ENCODE measurements at regions not wholly inside any gene's neighbourhood (a gene's known extent, or its start where the extent isn't known, plus 50 kb on each side); places are given as distances from the start of the nearest gene placed in this dataset.

DNA sequence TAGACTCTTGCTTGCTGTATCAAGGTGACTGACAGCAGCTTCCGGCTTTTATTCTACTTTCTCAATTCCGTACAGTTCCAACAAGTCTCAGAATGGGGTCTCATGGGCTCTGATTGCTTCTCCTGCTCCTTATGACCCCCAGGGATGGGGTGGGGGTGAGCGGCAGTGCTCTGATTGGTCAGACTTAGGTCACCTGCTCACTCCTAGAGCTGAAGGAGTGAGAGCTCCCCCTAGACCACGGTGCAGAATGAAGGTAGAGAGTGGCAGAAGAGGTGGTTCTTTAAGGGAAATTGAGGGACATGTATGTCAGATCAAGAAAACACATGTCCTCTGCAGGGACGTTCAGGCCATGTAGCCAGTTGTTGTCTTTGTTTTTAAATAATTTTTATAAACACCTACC is 115.2 kb downstream of the C9orf152 start:
- TF ChIP-seq, protein P1, sequence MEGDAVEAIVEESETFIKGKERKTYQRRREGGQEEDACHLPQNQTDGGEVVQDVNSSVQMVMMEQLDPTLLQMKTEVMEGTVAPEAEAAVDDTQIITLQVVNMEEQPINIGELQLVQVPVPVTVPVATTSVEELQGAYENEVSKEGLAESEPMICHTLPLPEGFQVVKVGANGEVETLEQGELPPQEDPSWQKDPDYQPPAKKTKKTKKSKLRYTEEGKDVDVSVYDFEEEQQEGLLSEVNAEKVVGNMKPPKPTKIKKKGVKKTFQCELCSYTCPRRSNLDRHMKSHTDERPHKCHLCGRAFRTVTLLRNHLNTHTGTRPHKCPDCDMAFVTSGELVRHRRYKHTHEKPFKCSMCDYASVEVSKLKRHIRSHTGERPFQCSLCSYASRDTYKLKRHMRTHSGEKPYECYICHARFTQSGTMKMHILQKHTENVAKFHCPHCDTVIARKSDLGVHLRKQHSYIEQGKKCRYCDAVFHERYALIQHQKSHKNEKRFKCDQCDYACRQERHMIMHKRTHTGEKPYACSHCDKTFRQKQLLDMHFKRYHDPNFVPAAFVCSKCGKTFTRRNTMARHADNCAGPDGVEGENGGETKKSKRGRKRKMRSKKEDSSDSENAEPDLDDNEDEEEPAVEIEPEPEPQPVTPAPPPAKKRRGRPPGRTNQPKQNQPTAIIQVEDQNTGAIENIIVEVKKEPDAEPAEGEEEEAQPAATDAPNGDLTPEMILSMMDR (IDR thresholded peaks at IDR 0.05; ENCODE audit: poor library complexity), result no peak
- TF ChIP-seq EZH2phosphoT487 (IDR thresholded peaks at IDR 0.05; ENCODE audit: low read depth, severe bottlenecking, unreplicated experiment) (no peak), EZH2 (IDR thresholded peaks at IDR 0.05; ENCODE audit: borderline replicate concordance) (no peak)
- H3K9me3 ChIP-seq (ENCODE audit: low read depth), result no peaks in the 10 kb centered on the region
- DNase-seq (ENCODE audit: low spot score), result no peak
- no peaks in the 10 kb centered on the region for H3K27me3 ChIP-seq
- H4K20me1 ChIP-seq (ENCODE audit: insufficient read depth, poor library complexity, severe bottlenecking), result peaks cover 1% of the 10 kb centered on the region
- H3K79me2 ChIP-seq, result peaks cover 6% of the 10 kb centered on the region
- H3K4me1 ChIP-seq (ENCODE audit: insufficient read depth), result peaks cover 7% of the 10 kb centered on the region
- no peaks in the 10 kb centered on the region for H3K9me2 ChIP-seq (replicated peaks; ENCODE audit: insufficient read depth)
- 92% methylated on average over 5 of the region's 5 CpGs for WGBS (ENCODE audit: low lambda C conversion rate, missing lambda C conversion rate)
- H3K36me3 ChIP-seq (replicated peaks; ENCODE audit: insufficient read depth, low read depth), result no peaks in the 10 kb centered on the region
- no peak overlapping the region for H2AFZ ChIP-seq
- H3K4me3 ChIP-seq, result no peak overlapping the region
- no peak overlapping the region for H3K27ac ChIP-seq
- no peak overlapping the region for H3K4me2 ChIP-seq

DNA sequence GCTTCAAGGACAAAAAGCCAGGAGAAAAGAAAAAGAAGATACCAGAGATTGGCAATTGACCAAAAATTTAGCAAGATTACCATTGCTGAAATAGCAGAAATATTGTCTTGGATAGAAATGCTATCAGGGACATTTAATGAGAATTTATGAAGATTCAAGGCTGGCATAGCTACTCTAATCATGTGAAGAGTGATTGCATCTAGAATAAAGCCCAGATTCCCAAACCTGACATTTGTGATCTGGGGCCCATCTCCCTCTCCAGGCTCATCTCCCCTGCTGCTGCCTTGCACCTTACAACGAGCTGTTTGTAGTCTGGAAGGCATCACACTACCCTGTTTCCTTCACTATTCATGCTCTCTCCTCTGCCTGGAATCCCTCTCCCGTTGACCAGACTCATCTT is 114.5 kb downstream of the C9orf152 start:
- H4K20me1 ChIP-seq (ENCODE audit: insufficient read depth, poor library complexity, severe bottlenecking), result no peaks in the 10 kb centered on the region
- no peak overlapping the region for H3K4me2 ChIP-seq
- no peaks in the 10 kb centered on the region for H3K9me2 ChIP-seq (replicated peaks; ENCODE audit: insufficient read depth)
- 47% methylated on average over 2 of the region's 2 CpGs for WGBS (ENCODE audit: low lambda C conversion rate, missing lambda C conversion rate)
- H3K27ac ChIP-seq, result no peak overlapping the region
- H3K27me3 ChIP-seq, result no peaks in the 10 kb centered on the region
- H3K36me3 ChIP-seq (replicated peaks; ENCODE audit: insufficient read depth, low read depth), result no peaks in the 10 kb centered on the region
- H3K4me3 ChIP-seq, result no peak overlapping the region
- H3K4me1 ChIP-seq (ENCODE audit: insufficient read depth), result peaks cover 7% of the 10 kb centered on the region
- H3K9me3 ChIP-seq (ENCODE audit: low read depth), result no peaks in the 10 kb centered on the region
- DNase-seq (ENCODE audit: low spot score), result no peak
- peaks cover 8% of the 10 kb centered on the region for H3K79me2 ChIP-seq
- H2AFZ ChIP-seq, result no peak overlapping the region
- TF ChIP-seq EZH2 (IDR thresholded peaks at IDR 0.05; ENCODE audit: borderline replicate concordance) (no peak), EZH2phosphoT487 (IDR thresholded peaks at IDR 0.05; ENCODE audit: low read depth, severe bottlenecking, unreplicated experiment) (no peak)
- TF ChIP-seq, protein P1 (IDR thresholded peaks at IDR 0.05; ENCODE audit: poor library complexity), result no peak

DNA sequence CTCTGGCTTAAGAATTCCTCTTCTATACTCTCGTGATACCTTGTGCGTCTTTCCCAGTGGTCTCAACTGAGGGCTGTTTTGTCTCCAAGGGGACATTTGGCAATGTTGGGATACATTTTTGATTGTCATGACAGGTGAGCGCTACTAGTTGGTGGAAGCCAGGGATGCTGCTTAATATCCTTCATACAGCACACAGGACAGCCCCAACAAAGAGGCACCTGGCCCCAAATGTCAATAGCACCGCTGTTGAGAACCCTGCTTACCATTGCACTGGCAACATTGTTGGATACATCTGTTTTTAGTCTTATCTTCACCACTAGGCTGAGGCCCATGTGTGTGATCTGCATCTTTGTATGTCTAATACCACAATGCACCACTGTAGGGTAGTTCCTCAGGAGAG is 114.1 kb downstream of the C9orf152 start:
- Histone ChIP-seq H4K20me1 (ENCODE audit: insufficient read depth, poor library complexity, severe bottlenecking) (no peaks in the 10 kb centered on the region), H3K27me3 (no peaks in the 10 kb centered on the region), H3K4me2 (no peak overlapping the region), H3K9me2 (replicated peaks; ENCODE audit: insufficient read depth) (no peaks in the 10 kb centered on the region), H3K4me1 (ENCODE audit: insufficient read depth) (peaks cover 7% of the 10 kb centered on the region), H2AFZ (no peak overlapping the region), H3K9me3 (ENCODE audit: low read depth) (no peaks in the 10 kb centered on the region), H3K4me3 (no peak overlapping the region), H3K27ac (no peak overlapping the region), H3K79me2 (peaks cover 8% of the 10 kb centered on the region), H3K36me3 (replicated peaks; ENCODE audit: insufficient read depth, low read depth) (no peaks in the 10 kb centered on the region)
- 79% methylated on average over 4 of the region's 4 CpGs for WGBS (ENCODE audit: low lambda C conversion rate, missing lambda C conversion rate)
- DNase-seq (ENCODE audit: low spot score), result no peak
- TF ChIP-seq, protein P1 (IDR thresholded peaks at IDR 0.05; ENCODE audit: poor library complexity), result no peak
- TF ChIP-seq EZH2phosphoT487 (IDR thresholded peaks at IDR 0.05; ENCODE audit: low read depth, severe bottlenecking, unreplicated experiment), result no peak
- no peak for TF ChIP-seq EZH2 (IDR thresholded peaks at IDR 0.05; ENCODE audit: borderline replicate concordance)

DNA sequence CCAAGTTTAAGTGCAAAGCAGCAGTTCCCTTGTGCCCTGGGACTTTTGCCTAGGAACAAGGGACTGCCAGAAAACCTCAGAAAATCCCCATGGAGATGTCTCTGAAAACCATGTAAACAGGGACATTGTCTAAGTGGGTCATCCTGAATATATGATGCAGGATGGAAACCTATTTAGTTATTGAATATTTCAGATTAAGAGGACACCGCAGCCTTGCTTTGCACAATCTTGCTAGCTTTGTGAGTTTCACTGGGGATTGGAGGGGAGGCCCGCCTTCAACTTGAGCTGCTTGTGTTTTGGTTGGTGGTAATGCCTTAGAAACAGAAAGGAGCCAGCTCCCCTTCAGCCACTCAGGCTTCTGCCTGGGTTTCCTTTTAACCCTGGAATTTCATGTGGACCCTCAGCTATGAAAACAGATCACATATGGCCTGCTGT is 112.8 kb downstream of the C9orf152 start:
- 84% methylated on average over 2 of the region's 2 CpGs for WGBS (ENCODE audit: low lambda C conversion rate, missing lambda C conversion rate)
- peaks cover 8% of the 10 kb centered on the region for H3K79me2 ChIP-seq
- H3K4me1 ChIP-seq (ENCODE audit: insufficient read depth), result no peaks in the 10 kb centered on the region
- no peak overlapping the region for H2AFZ ChIP-seq
- no peak for TF ChIP-seq EZH2phosphoT487 (IDR thresholded peaks at IDR 0.05; ENCODE audit: low read depth, severe bottlenecking, unreplicated experiment)
- TF ChIP-seq EZH2 (IDR thresholded peaks at IDR 0.05; ENCODE audit: borderline replicate concordance), result no peak
- TF ChIP-seq, protein P1 (IDR thresholded peaks at IDR 0.05; ENCODE audit: poor library complexity), result no peak
- no peak overlapping the region for H3K4me3 ChIP-seq
- no peak overlapping the region for H3K4me2 ChIP-seq
- no peaks in the 10 kb centered on the region for H4K20me1 ChIP-seq (ENCODE audit: insufficient read depth, poor library complexity, severe bottlenecking)
- DNase-seq (ENCODE audit: low spot score), result no peak
- H3K27ac ChIP-seq, result no peak overlapping the region
- no peaks in the 10 kb centered on the region for H3K9me3 ChIP-seq (ENCODE audit: low read depth)
- no peaks in the 10 kb centered on the region for H3K36me3 ChIP-seq (replicated peaks; ENCODE audit: insufficient read depth, low read depth)
- no peaks in the 10 kb centered on the region for H3K9me2 ChIP-seq (replicated peaks; ENCODE audit: insufficient read depth)
- no peaks in the 10 kb centered on the region for H3K27me3 ChIP-seq

All from hepatocyte (in vitro differentiated cells).